DMS 273 (cell line): ENCODE measurements at regions not wholly inside any gene's neighbourhood (a gene's known extent, or its start where the extent isn't known, plus 50 kb on each side); places are given as distances from the start of the nearest gene placed in this dataset.

Experiments
- DNase-seq: peaks from one replicate; lab custom pipeline; 2025; ENCODE audit not compliant: unreplicated experiment; lab: John Stamatoyannopoulos, UW

- DNase-seq: peak; percentile 31
Observed at GRCh38 chr6:26280407-26280806, 84.6 kb upstream of the BTN3A2 start.

GRCh38 chr6:26284537-26285142 is 80.4 kb upstream of the BTN3A2 start:
- peak; percentile 54 for DNase-seq

GRCh38 chr6:26285143-26286134 is 79.6 kb upstream of the BTN3A2 start:
- peak; percentile 99 for DNase-seq

- peak; percentile 83 for DNase-seq
Observed at GRCh38 chr6:26286168-26286877, 78.7 kb upstream of the BTN3A2 start.

DNA sequence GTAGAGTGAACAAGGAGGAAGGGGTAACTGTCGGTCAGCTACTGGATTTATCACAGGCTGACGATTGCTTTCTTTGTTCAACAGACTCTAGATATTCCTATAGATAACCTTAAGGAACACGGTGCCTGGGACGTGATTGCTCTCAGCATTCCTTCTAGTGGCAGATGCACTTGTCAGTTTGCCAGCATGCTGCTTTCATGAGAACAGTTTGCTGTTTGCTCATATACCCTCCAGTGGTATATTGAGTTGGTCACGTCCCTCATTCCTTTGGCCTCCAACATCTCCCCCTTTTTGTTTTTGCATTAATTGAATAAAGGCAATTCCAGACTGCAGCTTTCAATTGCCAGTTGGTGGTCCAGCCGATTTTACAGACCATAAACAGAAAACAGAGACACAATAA is 76.8 kb upstream of the BTN3A2 start:
- DNase-seq: no peak

DNA sequence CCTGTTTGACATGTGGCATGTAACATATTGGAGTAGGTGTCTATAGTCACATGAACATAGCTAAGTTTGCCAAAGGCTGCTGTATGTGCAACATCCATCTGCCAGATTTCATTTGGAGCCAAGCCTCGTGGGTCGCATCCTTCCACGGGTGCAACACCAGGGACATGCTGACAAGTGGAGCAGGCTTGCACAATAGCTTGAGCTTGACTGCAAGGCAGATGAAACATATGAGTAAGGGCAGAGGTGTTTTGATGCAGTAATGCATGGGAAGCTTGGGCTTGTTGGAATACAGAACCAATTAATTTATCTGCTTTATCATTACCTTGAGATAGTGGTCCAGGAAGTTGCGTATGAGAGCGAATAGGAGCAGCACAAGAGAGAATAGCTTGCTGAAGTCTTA is 74.1 kb upstream of the BTN3A2 start:
- DNase-seq: peak; percentile 16

DNA sequence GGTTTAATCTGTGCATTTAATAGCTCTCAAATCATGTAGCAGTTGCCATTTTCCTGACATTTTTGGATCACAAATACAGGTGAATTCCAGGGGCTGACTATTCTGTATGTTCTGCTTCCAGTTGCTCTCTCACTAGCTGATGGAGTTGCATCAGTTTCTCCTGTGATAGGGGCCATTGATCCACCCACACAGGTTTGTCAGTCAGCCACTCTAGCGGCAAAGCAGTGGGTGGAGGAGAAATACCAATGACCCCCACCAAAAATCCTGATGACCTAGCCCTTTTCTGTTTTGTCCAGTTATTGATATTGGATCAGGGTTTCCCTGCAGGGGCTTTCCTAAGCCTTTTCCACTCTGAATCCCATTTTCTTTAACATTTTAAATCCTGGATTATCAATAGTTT is 72.3 kb upstream of the BTN3A2 start:
- no peak for DNase-seq

GRCh38 chr6:26294302-26294701 is 70.7 kb upstream of the BTN3A2 start:
- DNase-seq: no peak

DNA sequence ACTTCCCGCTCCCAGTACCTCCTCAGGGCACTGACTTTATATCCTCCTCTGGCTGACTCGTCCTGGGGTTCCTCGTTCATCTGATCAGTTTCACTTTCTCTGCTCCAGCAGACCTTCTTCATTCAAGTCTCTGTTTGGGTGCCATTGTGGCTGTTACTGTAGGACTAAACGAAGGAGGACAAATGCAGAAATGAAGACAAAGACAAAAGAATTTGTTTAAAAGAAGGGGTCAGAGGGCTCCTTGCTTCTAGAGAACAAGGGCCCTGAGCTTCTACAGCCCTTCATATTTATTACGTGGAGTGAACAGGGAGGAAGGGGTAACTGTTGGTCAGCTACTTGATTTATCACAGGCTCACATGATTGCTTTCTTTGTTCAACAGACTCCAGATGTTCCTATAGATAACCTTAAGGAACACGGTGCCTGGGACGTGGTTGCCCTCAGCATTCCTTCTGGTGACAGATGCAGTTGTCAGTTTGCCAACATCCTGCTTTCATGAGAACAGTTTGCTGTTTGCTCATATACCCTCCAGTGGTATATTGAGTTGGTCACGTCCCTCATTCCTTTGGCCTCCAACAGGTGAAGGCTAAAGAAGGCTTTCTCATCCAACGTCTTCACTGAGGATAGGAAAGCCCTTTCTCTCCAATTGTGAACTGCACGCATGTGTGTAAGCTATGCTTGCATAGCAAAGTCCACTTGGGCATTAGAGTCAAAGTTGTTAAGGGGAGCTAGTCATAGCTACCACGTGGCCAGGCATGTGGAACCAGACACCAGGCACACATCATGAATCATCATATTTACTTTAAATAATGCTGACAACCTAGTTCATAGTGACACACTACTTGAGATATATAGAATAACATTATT is 69.1 kb upstream of the BTN3A2 start:
- peak; percentile 52 for DNase-seq

GRCh38 chr6:26296556-26296856 is 68.5 kb upstream of the BTN3A2 start:
- no peak for DNase-seq

GRCh38 chr6:26296857-26297648 is 67.9 kb upstream of the BTN3A2 start:
- no peak for DNase-seq

GRCh38 chr6:26299286-26300042 is 65.5 kb upstream of the BTN3A2 start:
- peak; percentile 69 for DNase-seq

DNA sequence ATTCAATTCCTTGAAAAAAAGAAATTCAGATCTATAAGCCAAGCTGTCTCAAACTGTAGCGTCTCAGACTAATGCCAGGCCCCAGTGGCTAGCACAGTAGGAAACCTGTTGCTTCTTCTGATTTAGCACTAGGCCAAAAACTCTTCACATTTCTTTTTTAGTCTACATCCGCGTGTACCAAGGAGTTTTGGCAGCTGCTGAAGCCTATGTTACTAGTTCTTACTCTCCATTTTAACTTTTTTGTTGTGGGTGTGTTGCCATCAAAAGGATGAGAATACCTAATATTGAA is 65.0 kb upstream of the BTN3A2 start:
- no peak for DNase-seq

DNA sequence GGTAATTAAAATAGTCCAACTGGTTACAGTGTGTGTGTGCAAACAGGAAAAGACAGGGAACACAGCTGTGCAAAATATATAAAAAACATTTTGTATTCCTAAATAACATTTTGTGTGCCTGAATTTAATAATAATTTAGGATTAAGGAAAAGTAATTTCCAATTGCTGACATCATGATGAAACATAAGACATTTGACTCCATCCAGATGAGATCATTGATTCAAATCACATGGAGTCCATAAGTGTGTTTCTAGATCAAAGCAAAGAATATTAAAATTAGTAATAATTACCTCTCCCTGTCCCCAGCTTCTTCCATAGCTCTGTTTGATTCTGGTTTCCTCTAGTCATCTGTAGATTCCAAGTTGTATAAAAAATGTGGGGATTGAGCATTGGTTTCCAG is 64.6 kb upstream of the BTN3A2 start:
- no peak for DNase-seq

GRCh38 chr6:26300828-26301227 is 64.2 kb upstream of the BTN3A2 start:
- no peak for DNase-seq

DNA sequence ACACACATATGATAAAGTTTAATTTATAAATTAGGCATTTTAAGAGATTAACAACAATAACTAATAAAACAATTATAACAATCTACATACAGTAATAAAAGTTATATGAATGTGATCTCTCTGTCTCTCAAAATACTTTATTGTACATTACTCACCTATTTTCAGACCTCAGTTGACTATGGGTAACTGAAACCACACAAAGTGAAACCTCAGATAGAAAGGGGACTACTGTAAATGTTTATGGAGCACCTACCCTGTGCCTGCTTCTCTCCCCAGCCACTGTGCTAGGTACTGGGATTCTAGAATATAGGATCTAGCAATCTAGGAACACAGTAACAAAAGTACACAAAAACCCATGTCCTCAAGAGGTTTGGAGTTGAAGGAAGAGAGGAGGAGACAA is 63.4 kb upstream of the BTN3A2 start:
- no peak for DNase-seq

GRCh38 chr6:26302941-26303559 is 61.9 kb upstream of the BTN3A2 start:
- DNase-seq: no peak

GRCh38 chr6:26304213-26304796 is 60.7 kb upstream of the BTN3A2 start:
- DNase-seq: no peak
